Stomach (tissue), 4 donors: ENCODE measurements at regions not wholly inside any gene's neighbourhood (a gene's known extent, or its start where the extent isn't known, plus 50 kb on each side); places are given as distances from the start of the nearest gene placed in this dataset.

Experiments used
- CTCF ChIP-seq, 7 experiments: fragments of 450-650 bp in 4 of 7; fragments of 200-600 bp in 3 of 7; sonication (generic) in 3 of 7; IDR thresholded peaks; one replicate each; pipeline ENCODE4 v1.5.1; 2016 to 2019; ENCODE audit warnings: antibody characterized with exemption in 7 of 7, control low read depth in 2 of 7, mild to moderate bottlenecking in 1 of 7
- POLR2A ChIP-seq, 4 donors: fragments of 450-650 bp; IDR thresholded peaks; one replicate each; pipeline ENCODE4 v1.6.1; 2016; ENCODE audit warnings: antibody characterized with exemption in 4 of 4, control low read depth in 2 of 4, mild to moderate bottlenecking in 1 of 4, moderate library complexity in 1 of 4
- POLR2AphosphoS5 ChIP-seq, 3 donors: sonication (generic); formaldehyde crosslinking; IDR thresholded peaks; one replicate each; pipeline ENCODE4 v1.6.1; 2016; ENCODE audit warnings: antibody characterized with exemption in 3 of 3

GRCh38 chr13:95451656-95452055 is 100.9 kb upstream of the CLDN10 start:
- TF ChIP-seq CTCF (IDR thresholded peaks at IDR 0.05) (no peak), POLR2AphosphoS5 (IDR thresholded peaks at IDR 0.05) (no peak), POLR2A (IDR thresholded peaks at IDR 0.05) (no peak)
